ENCODE measurements at regions not wholly inside any gene's neighbourhood (a gene's known extent, or its start where the extent isn't known, plus 50 kb on each side); places are given as distances from the start of the nearest gene placed in this dataset.
A peak's percentile ranks its signal among the peaks of the same experiment; 100 is the strongest.

DNA sequence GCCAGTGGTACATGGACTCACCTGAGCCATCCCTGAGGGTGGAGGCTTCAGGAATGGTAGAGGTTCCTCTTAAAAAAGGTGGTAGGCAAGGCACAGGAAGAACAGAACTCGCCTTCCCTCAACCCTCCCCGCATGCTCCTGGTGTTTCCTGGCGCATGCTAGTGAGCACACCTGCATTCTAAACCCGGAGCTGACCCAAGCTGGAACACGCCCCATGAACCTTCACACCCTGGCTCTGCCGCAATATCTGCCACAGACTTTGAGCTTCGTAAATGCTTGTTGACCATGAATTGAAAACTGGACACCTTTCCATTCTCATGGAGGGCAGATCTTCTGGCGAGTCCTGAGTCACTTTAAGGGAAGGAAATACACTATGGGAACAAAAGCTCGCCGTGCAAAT is 601.3 kb upstream of the RAB6C start (continued):
- TF ChIP-seq SALL1 (CRISPR knock-in tag; IDR thresholded peaks at IDR 0.05) = peak; percentile 25; the same call in 1 of the 2 replicates
- TF ChIP-seq KLF11 (CRISPR knock-in tag; IDR thresholded peaks at IDR 0.05) = no peak
- TF ChIP-seq, protein P1, sequence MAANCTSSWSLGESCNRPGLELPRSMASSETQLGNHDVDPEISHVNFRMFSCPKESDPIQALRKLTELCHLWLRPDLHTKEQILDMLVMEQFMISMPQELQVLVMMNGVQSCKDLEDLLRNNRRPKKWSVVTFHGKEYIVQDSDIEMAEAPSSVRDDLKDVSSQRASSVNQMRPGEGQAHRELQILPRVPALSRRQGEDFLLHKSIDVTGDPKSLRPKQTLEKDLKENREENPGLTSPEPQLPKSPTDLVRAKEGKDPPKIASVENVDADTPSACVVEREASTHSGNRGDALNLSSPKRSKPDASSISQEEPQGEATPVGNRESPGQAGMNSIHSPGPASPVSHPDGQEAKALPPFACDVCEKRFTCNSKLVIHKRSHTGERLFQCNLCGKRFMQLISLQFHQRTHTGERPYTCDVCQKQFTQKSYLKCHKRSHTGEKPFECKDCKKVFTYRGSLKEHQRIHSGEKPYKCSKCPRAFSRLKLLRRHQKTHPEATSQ (CRISPR knock-in tag; IDR thresholded peaks at IDR 0.05; ENCODE audit: borderline replicate concordance) = no peak
- no peak for TF ChIP-seq ZNF264 (CRISPR knock-in tag; IDR thresholded peaks at IDR 0.05)
- TF ChIP-seq, protein P2, sequence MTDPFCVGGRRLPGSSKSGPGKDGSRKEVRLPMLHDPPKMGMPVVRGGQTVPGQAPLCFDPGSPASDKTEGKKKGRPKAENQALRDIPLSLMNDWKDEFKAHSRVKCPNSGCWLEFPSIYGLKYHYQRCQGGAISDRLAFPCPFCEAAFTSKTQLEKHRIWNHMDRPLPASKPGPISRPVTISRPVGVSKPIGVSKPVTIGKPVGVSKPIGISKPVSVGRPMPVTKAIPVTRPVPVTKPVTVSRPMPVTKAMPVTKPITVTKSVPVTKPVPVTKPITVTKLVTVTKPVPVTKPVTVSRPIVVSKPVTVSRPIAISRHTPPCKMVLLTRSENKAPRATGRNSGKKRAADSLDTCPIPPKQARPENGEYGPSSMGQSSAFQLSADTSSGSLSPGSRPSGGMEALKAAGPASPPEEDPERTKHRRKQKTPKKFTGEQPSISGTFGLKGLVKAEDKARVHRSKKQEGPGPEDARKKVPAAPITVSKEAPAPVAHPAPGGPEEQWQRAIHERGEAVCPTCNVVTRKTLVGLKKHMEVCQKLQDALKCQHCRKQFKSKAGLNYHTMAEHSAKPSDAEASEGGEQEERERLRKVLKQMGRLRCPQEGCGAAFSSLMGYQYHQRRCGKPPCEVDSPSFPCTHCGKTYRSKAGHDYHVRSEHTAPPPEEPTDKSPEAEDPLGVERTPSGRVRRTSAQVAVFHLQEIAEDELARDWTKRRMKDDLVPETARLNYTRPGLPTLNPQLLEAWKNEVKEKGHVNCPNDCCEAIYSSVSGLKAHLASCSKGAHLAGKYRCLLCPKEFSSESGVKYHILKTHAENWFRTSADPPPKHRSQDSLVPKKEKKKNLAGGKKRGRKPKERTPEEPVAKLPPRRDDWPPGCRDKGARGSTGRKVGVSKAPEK (CRISPR knock-in tag; IDR thresholded peaks at IDR 0.05; ENCODE audit: borderline replicate concordance) = no peak
- TF ChIP-seq ZNF317 (CRISPR knock-in tag; IDR thresholded peaks at IDR 0.05) = peak; percentile 86
- peak; percentile 33; the same call in 1 of the 2 replicates for TF ChIP-seq TBX3 (IDR thresholded peaks at IDR 0.05; ENCODE audit: borderline replicate concordance)
- TF ChIP-seq NFE2L1 (CRISPR knock-in tag; IDR thresholded peaks at IDR 0.05; ENCODE audit: borderline replicate concordance) = no peak
- TF ChIP-seq, protein P3, sequence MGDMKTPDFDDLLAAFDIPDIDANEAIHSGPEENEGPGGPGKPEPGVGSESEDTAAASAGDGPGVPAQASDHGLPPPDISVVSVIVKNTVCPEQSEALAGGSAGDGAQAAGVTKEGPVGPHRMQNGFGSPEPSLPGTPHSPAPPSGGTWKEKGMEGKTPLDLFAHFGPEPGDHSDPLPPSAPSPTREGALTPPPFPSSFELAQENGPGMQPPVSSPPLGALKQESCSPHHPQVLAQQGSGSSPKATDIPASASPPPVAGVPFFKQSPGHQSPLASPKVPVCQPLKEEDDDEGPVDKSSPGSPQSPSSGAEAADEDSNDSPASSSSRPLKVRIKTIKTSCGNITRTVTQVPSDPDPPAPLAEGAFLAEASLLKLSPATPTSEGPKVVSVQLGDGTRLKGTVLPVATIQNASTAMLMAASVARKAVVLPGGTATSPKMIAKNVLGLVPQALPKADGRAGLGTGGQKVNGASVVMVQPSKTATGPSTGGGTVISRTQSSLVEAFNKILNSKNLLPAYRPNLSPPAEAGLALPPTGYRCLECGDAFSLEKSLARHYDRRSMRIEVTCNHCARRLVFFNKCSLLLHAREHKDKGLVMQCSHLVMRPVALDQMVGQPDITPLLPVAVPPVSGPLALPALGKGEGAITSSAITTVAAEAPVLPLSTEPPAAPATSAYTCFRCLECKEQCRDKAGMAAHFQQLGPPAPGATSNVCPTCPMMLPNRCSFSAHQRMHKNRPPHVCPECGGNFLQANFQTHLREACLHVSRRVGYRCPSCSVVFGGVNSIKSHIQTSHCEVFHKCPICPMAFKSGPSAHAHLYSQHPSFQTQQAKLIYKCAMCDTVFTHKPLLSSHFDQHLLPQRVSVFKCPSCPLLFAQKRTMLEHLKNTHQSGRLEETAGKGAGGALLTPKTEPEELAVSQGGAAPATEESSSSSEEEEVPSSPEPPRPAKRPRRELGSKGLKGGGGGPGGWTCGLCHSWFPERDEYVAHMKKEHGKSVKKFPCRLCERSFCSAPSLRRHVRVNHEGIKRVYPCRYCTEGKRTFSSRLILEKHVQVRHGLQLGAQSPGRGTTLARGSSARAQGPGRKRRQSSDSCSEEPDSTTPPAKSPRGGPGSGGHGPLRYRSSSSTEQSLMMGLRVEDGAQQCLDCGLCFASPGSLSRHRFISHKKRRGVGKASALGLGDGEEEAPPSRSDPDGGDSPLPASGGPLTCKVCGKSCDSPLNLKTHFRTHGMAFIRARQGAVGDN (CRISPR knock-in tag; IDR thresholded peaks at IDR 0.05) = peak; percentile 40; the same call in 1 of the 2 replicates
- TF ChIP-seq NFYB (CRISPR knock-in tag; IDR thresholded peaks at IDR 0.05) = no peak
- TF ChIP-seq, protein P4, sequence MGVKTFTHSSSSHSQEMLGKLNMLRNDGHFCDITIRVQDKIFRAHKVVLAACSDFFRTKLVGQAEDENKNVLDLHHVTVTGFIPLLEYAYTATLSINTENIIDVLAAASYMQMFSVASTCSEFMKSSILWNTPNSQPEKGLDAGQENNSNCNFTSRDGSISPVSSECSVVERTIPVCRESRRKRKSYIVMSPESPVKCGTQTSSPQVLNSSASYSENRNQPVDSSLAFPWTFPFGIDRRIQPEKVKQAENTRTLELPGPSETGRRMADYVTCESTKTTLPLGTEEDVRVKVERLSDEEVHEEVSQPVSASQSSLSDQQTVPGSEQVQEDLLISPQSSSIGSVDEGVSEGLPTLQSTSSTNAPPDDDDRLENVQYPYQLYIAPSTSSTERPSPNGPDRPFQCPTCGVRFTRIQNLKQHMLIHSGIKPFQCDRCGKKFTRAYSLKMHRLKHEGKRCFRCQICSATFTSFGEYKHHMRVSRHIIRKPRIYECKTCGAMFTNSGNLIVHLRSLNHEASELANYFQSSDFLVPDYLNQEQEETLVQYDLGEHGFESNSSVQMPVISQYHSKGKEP (CRISPR knock-in tag; IDR thresholded peaks at IDR 0.05) = no peak
- TF ChIP-seq HNF4A (CRISPR knock-in tag; IDR thresholded peaks at IDR 0.05) = peak; percentile 64
- TF ChIP-seq TRIM24 (CRISPR knock-in tag; IDR thresholded peaks at IDR 0.05) = no peak
- TF ChIP-seq KAT2B (IDR thresholded peaks at IDR 0.05; ENCODE audit: borderline replicate concordance, low read depth, low read length) = no peak
- TF ChIP-seq PHF8 (CRISPR knock-in tag; IDR thresholded peaks at IDR 0.05) = no peak
